Esophagus muscularis mucosa (tissue), 4 donors: ENCODE measurements at regions not wholly inside any gene's neighbourhood (a gene's known extent, or its start where the extent isn't known, plus 50 kb on each side); places are given as distances from the start of the nearest gene placed in this dataset.

Experiments
- CTCF ChIP-seq, 3 experiments: fragments of 200-600 bp in 2 of 3; fragments of 450-650 bp in 1 of 3; sonication (generic) in 2 of 3; IDR thresholded peaks; one replicate each; pipeline ENCODE4 v1.5.1; 2017 to 2019; ENCODE audit warnings: antibody characterized with exemption in 3 of 3, mild to moderate bottlenecking in 2 of 3, moderate library complexity in 1 of 3
- EP300 ChIP-seq: sonication (generic); formaldehyde crosslinking; IDR thresholded peaks from one replicate; pipeline ENCODE4 v1.6.1; 2017; ENCODE audit warnings: antibody characterized with exemption
- POLR2A ChIP-seq: fragments of 450-650 bp; IDR thresholded peaks from one replicate; pipeline ENCODE4 v1.6.1; 2017; ENCODE audit warnings: antibody characterized with exemption, moderate library complexity, mild to moderate bottlenecking, low read depth

- TF ChIP-seq CTCF (IDR thresholded peaks at IDR 0.05) (no peak), POLR2A (no peak), EP300 (no peak)
Observed at GRCh38 chr5:100722657-100723056, 180.4 kb downstream of the ST8SIA4 start.
